A549 (cell line): ENCODE measurements at regions not wholly inside any gene's neighbourhood (a gene's known extent, or its start where the extent isn't known, plus 50 kb on each side); places are given as distances from the start of the nearest gene placed in this dataset.

Experiments
- ATAC-seq, 2 experiments: fragments of 200-7000 bp in 1 of 2; fragments of >200 bp in 1 of 2; cut with Nextera tagmentation in 1 of 2; cut with Tn5 transposase in 1 of 2; 3 replicates each; pipeline versions ENCODE4 v1.8.0 to v1.9.1; 2018 to 2020; ENCODE audit warnings: mild to moderate bottlenecking in 1 of 2, moderate library complexity in 1 of 2
- CTCF ChIA-PET: fragments of 300-600 bp; sonication (Branson Sonifier 250); formaldehyde crosslinking; extraction: SDS; loops from one replicate; lab custom pipeline; 2021; ENCODE audit warnings: antibody characterized with exemption, inconsistent platforms; lab: Yijun Ruan, JAX
- POLR2A ChIA-PET: fragments of 350-600 bp; formaldehyde crosslinking; extraction: SDS; loops from one replicate; lab custom pipeline; 2021; ENCODE audit warnings: antibody characterized with exemption, inconsistent platforms; lab: Yijun Ruan, JAX
- DNase-seq, 2 experiments: peaks; one replicate each; pipeline versions ENCODE4 v3.0.0 to v3.0.0-alpha.2; 2011 to 2016; ENCODE audit warnings: low read depth in 1 of 2, low spot score in 1 of 2
- FAIRE-seq: peaks from 2 replicates; lab custom pipeline; 2011; peaks lifted over from hg19 to GRCh38; lab: Jason Lieb, UNC
- H3K27ac ChIP-seq, 2 experiments: fragments of >200 bp; sonication (Bioruptor Twin); formaldehyde crosslinking; 3 replicates each; pipeline ENCODE4 v1.5.1; 2016 to 2017
- H3K4me1 ChIP-seq: fragments of >200 bp; sonication (Bioruptor Twin); formaldehyde crosslinking; 3 replicates; pipeline ENCODE4 v1.6.1; 2016
- H3K4me2 ChIP-seq: fragments of >200 bp; sonication (Bioruptor Twin); formaldehyde crosslinking; 3 replicates; pipeline ENCODE4 v1.6.1; 2016
- H3K4me3 ChIP-seq: fragments of >200 bp; sonication (Bioruptor Twin); formaldehyde crosslinking; 3 replicates; pipeline ENCODE4 v1.5.1; 2016
- H3K9me3 ChIP-seq: fragments of >200 bp; sonication (Bioruptor Twin); formaldehyde crosslinking; 3 replicates; pipeline ENCODE4 v1.6.1; 2016
- CBX2 ChIP-seq: fragments of 200-600 bp; sonication (generic); IDR thresholded peaks from 2 replicates; pipeline ENCODE4 v1.6.1; 2016; ENCODE audit warnings: low read depth, mild to moderate bottlenecking, borderline replicate concordance
- CBX8 ChIP-seq: fragments of 200-600 bp; sonication (generic); IDR thresholded peaks from 2 replicates; pipeline ENCODE4 v1.6.1; 2016
- CEBPB ChIP-seq, 2 experiments: fragments of >200 bp in 1 of 2; sonication (Bioruptor Twin) in 1 of 2; formaldehyde crosslinking in 1 of 2; IDR thresholded peaks; 2 replicates each; pipeline ENCODE4 v1.6.1; 2012 to 2016
- CHD2 ChIP-seq: fragments of 150-350 bp; IDR thresholded peaks from 2 replicates; pipeline ENCODE4 v1.6.1; 2014; ENCODE audit warnings: low read length; ENCODE audit not compliant: partially characterized antibody
- EHMT2 ChIP-seq: fragments of 200-600 bp; sonication (generic); IDR thresholded peaks from 2 replicates; pipeline ENCODE4 v1.6.1; 2016; ENCODE audit warnings: antibody characterized with exemption, low read depth, mild to moderate bottlenecking, moderate library complexity
- ELK1 ChIP-seq: fragments of 150-350 bp; IDR thresholded peaks from 2 replicates; pipeline ENCODE4 v1.6.1; 2014; ENCODE audit warnings: low read depth, mild to moderate bottlenecking, low read length
- EP300 ChIP-seq, 2 experiments: fragments of >200 bp; sonication (Bioruptor Twin); formaldehyde crosslinking; IDR thresholded peaks; 2 replicates in 1 of 2; 3 replicates in 1 of 2; pipeline ENCODE4 v1.6.1; 2016 to 2017
- GATA3 ChIP-seq: IDR thresholded peaks from 2 replicates; pipeline ENCODE4 v1.6.1; 2012; ENCODE audit warnings: borderline replicate concordance
- HDAC2 ChIP-seq: fragments of 200-600 bp; sonication (generic); IDR thresholded peaks from 2 replicates; pipeline ENCODE4 v1.6.1; 2016
- HEYL ChIP-seq: fragments of 250-450 bp; sonication (Bioruptor Pico); IDR thresholded peaks from 2 replicates; pipeline ENCODE4 v1.8.0; 2021; ENCODE audit warnings: mild to moderate bottlenecking, moderate library complexity
- JUNB ChIP-seq: fragments of >200 bp; sonication (Bioruptor Twin); formaldehyde crosslinking; IDR thresholded peaks from 2 replicates; pipeline ENCODE4 v1.6.1; 2016
- KDM5A ChIP-seq: fragments of 200-600 bp; sonication (generic); IDR thresholded peaks from 2 replicates; pipeline ENCODE4 v1.6.1; 2016; ENCODE audit warnings: antibody characterized with exemption, mild to moderate bottlenecking
- MAZ ChIP-seq: fragments of 150-350 bp; IDR thresholded peaks from 2 replicates; pipeline ENCODE4 v1.6.1; 2014; ENCODE audit warnings: antibody characterized with exemption, low read depth, low read length, borderline replicate concordance
- NPAS2 ChIP-seq: fragments of 250-450 bp; sonication (Bioruptor Pico); IDR thresholded peaks from 2 replicates; pipeline ENCODE4 v1.8.0; 2022; ENCODE audit warnings: mild to moderate bottlenecking, moderate library complexity, borderline replicate concordance
- NR3C1 ChIP-seq: fragments of >200 bp; sonication (Bioruptor Twin); formaldehyde crosslinking; IDR thresholded peaks from 3 replicates; pipeline ENCODE4 v1.6.1; 2017
- PBX3 ChIP-seq: IDR thresholded peaks from 2 replicates; pipeline ENCODE4 v1.6.1; 2012
- PHF8 ChIP-seq: fragments of 200-600 bp; sonication (generic); IDR thresholded peaks from 2 replicates; pipeline ENCODE4 v1.6.1; 2016; ENCODE audit warnings: low read depth, mild to moderate bottlenecking, antibody characterized with exemption, moderate library complexity, borderline replicate concordance
- POLR2A ChIP-seq: IDR thresholded peaks from 2 replicates; pipeline ENCODE4 v1.6.1; 2012; ENCODE audit warnings: mild to moderate bottlenecking, low read length
- POLR2AphosphoS2 ChIP-seq: conservative IDR thresholded peaks from 2 replicates; pipeline ENCODE4 v1.6.1; 2012; ENCODE audit warnings: low read length, improper control_type of control experiment, inconsistent platforms
- RAD21 ChIP-seq, 2 experiments: fragments of >200 bp in 1 of 2; sonication (Bioruptor Twin) in 1 of 2; formaldehyde crosslinking in 1 of 2; IDR thresholded peaks in 1 of 2; conservative IDR thresholded peaks in 1 of 2; 2 replicates in 1 of 2; 3 replicates in 1 of 2; pipeline ENCODE4 v1.6.1; 2012 to 2018; ENCODE audit warnings: inconsistent platforms in 1 of 2
- REST ChIP-seq: fragments of 200-600 bp; sonication (generic); IDR thresholded peaks from 2 replicates; pipeline ENCODE4 v1.6.1; 2016; ENCODE audit warnings: antibody characterized with exemption, mild to moderate bottlenecking, moderate library complexity
- SMC3 ChIP-seq: fragments of >200 bp; sonication (Bioruptor Twin); formaldehyde crosslinking; IDR thresholded peaks from 3 replicates; pipeline ENCODE4 v1.6.1; 2018; ENCODE audit warnings: inconsistent platforms
- TFCP2L1 ChIP-seq: fragments of 250-450 bp; sonication (Bioruptor Pico); IDR thresholded peaks from 2 replicates; pipeline ENCODE4 v1.5.0; 2021; ENCODE audit warnings: mild to moderate bottlenecking
- TP53 ChIP-seq: fragments of 250-450 bp; sonication (Bioruptor Pico); IDR thresholded peaks from 2 replicates; pipeline ENCODE4 v1.5.0; 2021; ENCODE audit warnings: mild to moderate bottlenecking, moderate library complexity
- ZNF302 ChIP-seq: fragments of 250-450 bp; sonication (Bioruptor Pico); IDR thresholded peaks from 2 replicates; pipeline ENCODE4 v1.9.0; 2021; ENCODE audit warnings: inconsistent platforms, mild to moderate bottlenecking, moderate library complexity
- WGBS: methylation state at CpG from one replicate; pipeline ENCODE4 v1.1.6; 2017; ENCODE audit errors: missing lambda C conversion rate; 5-methylcytosine and 5-hydroxymethylcytosine counted together
- TF ChIP-seq, protein P1 (sequence below): fragments of >200 bp; sonication (Bioruptor Twin); formaldehyde crosslinking; IDR thresholded peaks from 2 replicates; pipeline ENCODE4 v1.6.1; 2016

DNA sequence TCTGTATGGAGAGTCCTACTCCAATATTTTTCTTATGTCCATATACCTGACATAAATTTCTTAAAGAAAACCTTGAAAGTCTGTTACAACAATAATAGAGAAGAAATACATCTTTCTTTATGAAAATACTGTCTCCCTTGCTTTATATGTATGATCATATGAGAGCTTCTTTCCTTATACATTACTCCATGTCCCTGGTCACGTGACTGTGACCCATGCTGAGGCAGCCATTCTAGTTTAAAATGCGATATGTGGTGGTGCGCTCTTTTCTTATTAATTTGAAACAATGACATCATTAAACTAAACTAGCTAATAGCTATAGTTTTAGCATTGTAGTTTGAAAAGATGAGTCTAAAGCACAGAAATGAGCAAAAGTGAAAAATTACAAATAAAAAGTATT is 1120.3 kb upstream of the PRR20A start:
- FAIRE-seq (no peak), DNase-seq (no peak), ATAC-seq (no peak)
- no peak overlapping the region for H3K4me2 ChIP-seq
- WGBS, result 52% methylated on average over 3 of the region's 3 CpGs
- ChIA-PET CTCF (no interaction called here), POLR2A (no interaction called here)
- H3K27ac ChIP-seq, result no peak overlapping the region
- H3K4me3 ChIP-seq, result no peak overlapping the region
- H3K4me1 ChIP-seq, result no peaks in the 10 kb centered on the region
- no peaks in the 10 kb centered on the region for H3K9me3 ChIP-seq
- TF ChIP-seq GATA3, result no peak
- no peak for TF ChIP-seq EP300 (IDR thresholded peaks at IDR 0.05)
- no peak for TF ChIP-seq TFCP2L1 (CRISPR knock-in tag)
- no peak for TF ChIP-seq RAD21 (conservative IDR thresholded peaks at IDR 0.05 in 1 of 2, IDR thresholded peaks at IDR 0.05 in 1 of 2)
- TF ChIP-seq HEYL, result no peak

GRCh38 chr13:56039992-56040391 is 1100.7 kb upstream of the PRR20A start:
- FAIRE-seq, result no peak
- TF ChIP-seq ELK1 (no peak), TP53 (no peak), ZNF302 (CRISPR knock-in tag) (no peak), NPAS2 (CRISPR knock-in tag) (no peak), PHF8 (no peak), POLR2AphosphoS2 (no peak), RAD21 (conservative IDR thresholded peaks at IDR 0.05 in 1 of 2, IDR thresholded peaks at IDR 0.05 in 1 of 2) (no peak), NR3C1 (no peak), CEBPB (IDR thresholded peaks at IDR 0.05) (no peak), PBX3 (no peak), SMC3 (no peak), CBX8 (no peak), POLR2A (no peak), KDM5A (no peak), CBX2 (no peak)
- TF ChIP-seq, all 56 proteins: peak for 0
- CTCF ChIA-PET, result no interaction called here

DNA sequence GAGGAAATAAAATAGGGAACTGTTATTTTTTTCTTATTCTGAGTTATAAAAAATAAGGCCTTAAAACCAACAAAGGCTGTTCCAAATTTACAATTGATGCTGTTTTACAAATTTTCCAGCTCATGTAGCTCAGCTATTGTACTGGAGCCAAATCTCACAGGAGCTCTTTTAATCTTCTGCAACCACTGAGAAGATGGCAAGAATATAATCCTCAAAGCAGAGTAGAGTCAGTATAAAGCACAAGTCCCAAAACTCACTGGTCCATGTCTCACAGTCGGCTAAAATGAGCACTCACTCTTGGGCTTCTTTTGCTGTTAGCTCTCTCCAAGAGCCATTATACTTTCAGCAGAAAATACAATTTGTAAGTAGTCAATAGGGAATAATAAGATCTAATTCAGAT is 1074.4 kb upstream of the PRR20A start:
- Histone ChIP-seq H3K4me2 (no peak overlapping the region), H3K9me3 (no peaks in the 10 kb centered on the region), H3K4me1 (no peaks in the 10 kb centered on the region), H3K4me3 (no peak overlapping the region), H3K27ac (no peak overlapping the region)
- TF ChIP-seq JUNB, result no peak
- POLR2A ChIA-PET, result no interaction called here
- DNase-seq, result no peak
- CTCF ChIA-PET, result no interaction called here
- no peak for FAIRE-seq
- WGBS, result 5% methylated on average over 1 of the region's 1 CpG
- ATAC-seq, result no peak

More at GRCh38 chr13:56039992-56040391, 1100.7 kb upstream of the PRR20A start:
- H3K4me1 ChIP-seq, result no peaks in the 10 kb centered on the region
- no peak overlapping the region for H3K27ac ChIP-seq
- DNase-seq, result no peak
- no peak for ATAC-seq
- no peaks in the 10 kb centered on the region for H3K9me3 ChIP-seq
- no peak overlapping the region for H3K4me2 ChIP-seq
- POLR2A ChIA-PET, result no interaction called here
- no peak overlapping the region for H3K4me3 ChIP-seq
- WGBS, result 32% methylated on average over 5 of the region's 8 CpGs

DNA sequence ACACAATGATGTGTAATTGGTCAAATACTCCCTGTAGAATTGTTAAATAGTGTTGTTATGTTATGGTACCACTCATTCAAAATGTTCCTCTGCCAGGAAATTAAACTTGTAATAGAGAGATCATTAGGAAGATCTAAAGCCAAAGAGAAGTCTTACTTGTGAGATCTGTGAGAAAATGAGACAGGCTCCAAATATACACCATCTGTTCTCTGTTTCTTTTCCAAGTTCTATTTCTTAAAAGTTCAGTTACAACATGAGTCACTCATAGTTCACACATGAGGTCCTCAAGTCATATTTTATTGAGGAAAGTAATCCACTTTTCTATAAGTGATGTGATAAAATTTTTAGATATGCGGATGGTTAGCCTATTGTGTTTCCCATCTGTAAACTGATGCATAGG is 1038.1 kb upstream of the PRR20A start:
- ChIA-PET CTCF (no interaction called here), POLR2A (no interaction called here)
- Histone ChIP-seq H3K4me3 (no peak overlapping the region), H3K9me3 (no peaks in the 10 kb centered on the region), H3K4me2 (no peak overlapping the region), H3K27ac (no peak overlapping the region), H3K4me1 (no peaks in the 10 kb centered on the region)
- TF ChIP-seq REST, result no peak
- no peak for TF ChIP-seq NR3C1
- TF ChIP-seq, protein P1, sequence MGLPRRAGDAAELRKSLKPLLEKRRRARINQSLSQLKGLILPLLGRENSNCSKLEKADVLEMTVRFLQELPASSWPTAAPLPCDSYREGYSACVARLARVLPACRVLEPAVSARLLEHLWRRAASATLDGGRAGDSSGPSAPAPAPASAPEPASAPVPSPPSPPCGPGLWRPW, result no peak
- no peak for TF ChIP-seq MAZ
- no peak for TF ChIP-seq CHD2
- TF ChIP-seq EHMT2, result no peak
- no peak for TF ChIP-seq HDAC2
- no peak for TF ChIP-seq TP53
- no peak for TF ChIP-seq PHF8
- no peak for FAIRE-seq
- no peak for ATAC-seq
- WGBS, result 81% methylated on average over 1 of the region's 1 CpG
- DNase-seq, result no peak
